Endothelial cell of umbilical vein (primary cell): ENCODE measurements at regions not wholly inside any gene's neighbourhood (a gene's known extent, or its start where the extent isn't known, plus 50 kb on each side); places are given as distances from the start of the nearest gene placed in this dataset.

Experiments used
- CTCF ChIP-seq, 2 donors: IDR thresholded peaks; 1 replicate in 1 of 2; 2 replicates in 1 of 2; pipeline ENCODE4 v1.5.1; 2011; ENCODE audit warnings: low read length in 2 of 2, mild to moderate bottlenecking in 2 of 2, moderate library complexity in 2 of 2, control low read depth in 1 of 2, inconsistent platforms in 1 of 2, low read depth in 1 of 2; ENCODE audit not compliant: insufficient read depth in 1 of 2; ENCODE audit errors: extremely low read depth in 1 of 2
- EZH2 ChIP-seq: IDR thresholded peaks from 2 replicates; pipeline ENCODE4 v1.6.1; 2012; ENCODE audit warnings: borderline replicate concordance, low read depth, mild to moderate bottlenecking, moderate library complexity, low read length, inconsistent platforms; ENCODE audit not compliant: severe bottlenecking
- GATA2 ChIP-seq: IDR thresholded peaks from 2 replicates; pipeline ENCODE4 v1.7.0; 2011; ENCODE audit warnings: low read depth, mild to moderate bottlenecking, moderate library complexity, mixed read lengths, low read length; ENCODE audit not compliant: insufficient read length, insufficient read depth
- POLR2A ChIP-seq: IDR thresholded peaks from 2 replicates; pipeline ENCODE4 v1.6.1; 2012; ENCODE audit warnings: low read depth, mild to moderate bottlenecking, control low read depth, low read length

DNA sequence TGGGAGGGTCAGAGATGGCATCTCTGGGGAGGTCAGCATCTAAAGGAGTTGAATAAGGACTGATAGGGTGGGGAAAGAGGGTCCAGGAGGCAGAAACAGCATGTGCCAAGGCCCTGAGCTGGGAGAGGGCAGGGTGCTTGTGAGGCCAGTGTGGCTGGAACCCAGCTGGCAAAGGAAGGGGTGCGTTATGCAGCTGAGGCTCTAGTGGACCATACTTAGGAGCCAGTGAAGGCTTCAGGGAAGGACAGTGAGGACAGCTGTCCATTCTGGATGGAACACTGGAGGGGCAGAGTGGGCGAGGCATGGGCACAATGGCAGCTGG is 57.1 kb upstream of the RPL11 start:
- TF ChIP-seq CTCF (IDR thresholded peaks at IDR 0.05; ENCODE audit: extremely low read depth in 1 of 2, insufficient read depth in 1 of 2, low read depth in 1 of 2, low read length in 2 of 2) (no peak), POLR2A (no peak), GATA2 (no peak), EZH2 (no peak)
